ENCODE measurements at regions not wholly inside any gene's neighbourhood (a gene's known extent, or its start where the extent isn't known, plus 50 kb on each side); places are given as distances from the start of the nearest gene placed in this dataset.

- TF ChIP-seq CTCF (IDR thresholded peaks at IDR 0.05; ENCODE audit: insufficient read depth, low read depth, low read length) (no peak), EZH2 (IDR thresholded peaks at IDR 0.05; ENCODE audit: insufficient read depth, low read length) (no peak)
These were observed 390.3 kb downstream of the SPRY1 start for GRCh38 chr4:123786920-123787319.
